CD4-positive, alpha-beta T cell (primary cell): ENCODE measurements at regions not wholly inside any gene's neighbourhood (a gene's known extent, or its start where the extent isn't known, plus 50 kb on each side); places are given as distances from the start of the nearest gene placed in this dataset.

Experiments
- ATAC-seq: fragments of 200-7000 bp; cut with Tn5 transposase; one replicate; pipeline ENCODE4 v1.10.0; 2022; ENCODE audit warnings: mild to moderate bottlenecking; ENCODE audit not compliant: poor library complexity
- CTCF ChIA-PET: fragments of 350-600 bp; sonication (Branson Sonifier 250); formaldehyde crosslinking; loops from one replicate; lab custom pipeline; 2021; ENCODE audit warnings: antibody characterized with exemption, inconsistent platforms; lab: Charles Lee
- POLR2A ChIA-PET: fragments of 350-600 bp; sonication (Branson Sonifier 250); formaldehyde crosslinking; loops from one replicate; lab custom pipeline; 2021; ENCODE audit warnings: antibody characterized with exemption, inconsistent platforms; lab: Charles Lee
- DNase-seq, 14 experiments: peaks; one replicate each; pipeline ENCODE4 v3.0.0-alpha.2; 2013 to 2020; ENCODE audit warnings: mixed read lengths in 2 of 14
- H3K27ac ChIP-seq, 2 donors: one replicate each; pipeline versions ENCODE4 v1.5.1 to v1.7.0; 2013; ENCODE audit warnings: low read length in 2 of 2, low read depth in 1 of 2, mild to moderate bottlenecking in 1 of 2
- H3K27me3 ChIP-seq, 2 experiments: 1 replicate in 1 of 2; 2 replicates in 1 of 2; pipeline versions ENCODE4 v1.6.1 to v1.7.0; 2013; ENCODE audit warnings: low read length in 2 of 2, control low read depth in 1 of 2, mild to moderate bottlenecking in 1 of 2, moderate library complexity in 1 of 2; ENCODE audit not compliant: insufficient read depth in 2 of 2, control insufficient read depth in 1 of 2
- H3K36me3 ChIP-seq: one replicate; pipeline ENCODE4 v1.6.1; 2013; ENCODE audit warnings: low read length, control low read depth; ENCODE audit not compliant: insufficient read depth
- H3K4me1 ChIP-seq: one replicate; pipeline ENCODE4 v1.6.1; 2013; ENCODE audit warnings: low read length, control low read depth; ENCODE audit not compliant: insufficient read depth
- H3K4me3 ChIP-seq: one replicate; pipeline ENCODE4 v1.5.1; 2013; ENCODE audit warnings: mild to moderate bottlenecking, low read length, moderate library complexity
- H3K9me3 ChIP-seq, 2 experiments: 1 replicate in 1 of 2; 2 replicates in 1 of 2; pipeline versions ENCODE4 v1.6.1 to v1.7.0; 2013; ENCODE audit warnings: low read length in 2 of 2, mild to moderate bottlenecking in 2 of 2, control low read depth in 1 of 2, moderate library complexity in 1 of 2; ENCODE audit not compliant: control insufficient read depth in 1 of 2, insufficient read depth in 1 of 2
- H3K27ac Mint-ChIP-seq: one replicate; pipeline ENCODE4 v1.8.0; 2020; ENCODE audit warnings: mixed read lengths
- H3K27me3 Mint-ChIP-seq: one replicate; pipeline ENCODE4 v1.8.0; 2021; ENCODE audit warnings: mixed read lengths
- H3K36me3 Mint-ChIP-seq: one replicate; pipeline ENCODE4 v1.8.0; 2021; ENCODE audit warnings: low read depth, mixed read lengths
- H3K4me1 Mint-ChIP-seq: one replicate; pipeline ENCODE4 v1.8.0; 2021; ENCODE audit warnings: low read depth, mixed read lengths
- H3K4me3 Mint-ChIP-seq: one replicate; pipeline ENCODE4 v1.8.0; 2020; ENCODE audit warnings: mild to moderate bottlenecking, mixed read lengths
- H3K9me3 Mint-ChIP-seq: one replicate; pipeline ENCODE4 v1.8.0; 2020; ENCODE audit warnings: mixed read lengths
- intact Hi-C, 2 experiments: fragments of 100-400 bp; cut with DNase I in 1 of 2; cut with micrococcal nuclease in 1 of 2; formaldehyde crosslinking; loops; one replicate each; pipeline versions ENCODE4 v1.15.1 to v1.9.0; 2023 to 2025; cut with DNase I, micrococcal nuclease
- TF ChIP-seq, protein P1 (sequence below): fragments of 200-600 bp; IDR thresholded peaks from one replicate; pipeline ENCODE4 v1.8.0; 2022; ENCODE audit warnings: antibody characterized with exemption, mild to moderate bottlenecking

GRCh38 chr5:159571501-159572244, 241.4 kb upstream of the IL12B start:
- no peaks in the 10 kb centered on the region for H3K4me1 ChIP-seq
- Mint-ChIP-seq H3K36me3 (no peaks in the 10 kb centered on the region), H3K27me3 (peaks cover 11% of the 10 kb centered on the region), H3K4me1 (no peaks in the 10 kb centered on the region), H3K9me3 (no peaks in the 10 kb centered on the region), H3K27ac (no peak overlapping the region), H3K4me3 (no peak overlapping the region)
- ChIA-PET POLR2A (no interaction called here), CTCF (no interaction called here)
- no peaks in the 10 kb centered on the region for H3K9me3 ChIP-seq
- DNase-seq (no peak), ATAC-seq (no peak)
- no peaks in the 10 kb centered on the region for H3K27me3 ChIP-seq
- TF ChIP-seq, protein P1, sequence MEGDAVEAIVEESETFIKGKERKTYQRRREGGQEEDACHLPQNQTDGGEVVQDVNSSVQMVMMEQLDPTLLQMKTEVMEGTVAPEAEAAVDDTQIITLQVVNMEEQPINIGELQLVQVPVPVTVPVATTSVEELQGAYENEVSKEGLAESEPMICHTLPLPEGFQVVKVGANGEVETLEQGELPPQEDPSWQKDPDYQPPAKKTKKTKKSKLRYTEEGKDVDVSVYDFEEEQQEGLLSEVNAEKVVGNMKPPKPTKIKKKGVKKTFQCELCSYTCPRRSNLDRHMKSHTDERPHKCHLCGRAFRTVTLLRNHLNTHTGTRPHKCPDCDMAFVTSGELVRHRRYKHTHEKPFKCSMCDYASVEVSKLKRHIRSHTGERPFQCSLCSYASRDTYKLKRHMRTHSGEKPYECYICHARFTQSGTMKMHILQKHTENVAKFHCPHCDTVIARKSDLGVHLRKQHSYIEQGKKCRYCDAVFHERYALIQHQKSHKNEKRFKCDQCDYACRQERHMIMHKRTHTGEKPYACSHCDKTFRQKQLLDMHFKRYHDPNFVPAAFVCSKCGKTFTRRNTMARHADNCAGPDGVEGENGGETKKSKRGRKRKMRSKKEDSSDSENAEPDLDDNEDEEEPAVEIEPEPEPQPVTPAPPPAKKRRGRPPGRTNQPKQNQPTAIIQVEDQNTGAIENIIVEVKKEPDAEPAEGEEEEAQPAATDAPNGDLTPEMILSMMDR = no peak
- no peak overlapping the region for H3K27ac ChIP-seq
- intact Hi-C loops = no loop called here
- H3K36me3 ChIP-seq = no peaks in the 10 kb centered on the region
- H3K4me3 ChIP-seq = no peak overlapping the region

DNA sequence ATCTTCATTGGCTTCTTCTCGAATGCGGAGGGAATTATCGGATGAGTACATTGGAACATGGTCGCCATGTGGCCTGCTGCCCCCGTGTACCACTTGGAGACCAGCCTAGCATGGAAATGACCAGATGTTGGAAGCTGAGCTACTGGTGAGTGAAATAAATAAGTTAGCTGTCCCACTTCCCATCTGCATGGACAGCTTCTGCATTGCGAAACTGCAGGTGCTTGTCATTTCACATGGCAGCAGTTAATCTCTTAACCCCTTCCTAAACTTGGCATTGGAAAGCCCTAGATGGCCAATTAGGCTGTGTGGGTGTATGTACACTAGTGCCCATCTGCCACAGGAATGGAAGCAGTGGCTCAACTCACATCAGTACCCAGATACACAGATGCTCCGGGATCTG, 246.6 kb upstream of the IL12B start:
- Mint-ChIP-seq H3K27me3 (peaks cover 15% of the 10 kb centered on the region), H3K27ac (no peak overlapping the region), H3K36me3 (no peaks in the 10 kb centered on the region), H3K4me3 (no peak overlapping the region), H3K4me1 (no peaks in the 10 kb centered on the region), H3K9me3 (no peaks in the 10 kb centered on the region)
- intact Hi-C loops = no loop called here
- POLR2A ChIA-PET = no interaction called here
- Histone ChIP-seq H3K36me3 (no peaks in the 10 kb centered on the region), H3K27ac (no peak overlapping the region), H3K4me3 (no peak overlapping the region), H3K4me1 (no peaks in the 10 kb centered on the region), H3K9me3 (no peaks in the 10 kb centered on the region), H3K27me3 (no peaks in the 10 kb centered on the region)
- ATAC-seq = no peak
- DNase-seq = no peak
- TF ChIP-seq, protein P1 = no peak
- CTCF ChIA-PET = no interaction called here

DNA sequence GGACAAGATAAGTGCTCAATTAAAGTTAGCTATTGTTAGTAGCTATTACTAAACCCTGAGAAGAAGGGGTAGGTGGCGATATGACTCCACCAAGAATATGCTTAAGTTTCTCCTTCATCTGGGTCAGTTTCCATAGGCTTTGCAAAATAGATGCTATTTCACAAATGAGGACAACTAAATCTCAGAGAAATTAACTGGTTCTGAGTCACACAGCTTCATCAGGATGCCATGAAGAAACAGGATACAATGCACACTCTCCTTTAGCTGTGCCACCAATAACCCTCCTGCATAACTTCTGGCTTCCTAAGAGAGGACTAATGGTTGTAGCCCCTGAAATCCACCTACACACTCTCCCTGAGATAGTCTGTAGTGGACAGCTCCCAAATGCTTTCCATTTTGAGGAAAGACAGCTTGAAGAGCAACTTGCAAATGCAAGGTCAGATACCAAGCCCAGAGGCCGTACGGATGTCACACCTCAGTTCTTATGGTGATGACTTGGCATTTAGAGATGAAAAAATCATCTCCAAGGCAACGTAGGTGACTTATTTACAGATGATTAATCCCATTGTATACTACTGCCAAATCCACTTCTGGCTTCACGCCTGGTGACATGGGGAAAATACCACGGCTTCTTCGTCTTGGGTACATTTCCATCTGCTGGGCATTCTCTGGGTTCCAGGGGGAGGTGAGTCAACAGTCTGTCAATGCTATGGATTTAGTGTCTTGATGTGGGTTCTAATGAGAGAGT, 251.4 kb upstream of the IL12B start:
- Mint-ChIP-seq H3K4me1 (no peaks in the 10 kb centered on the region), H3K27ac (no peak overlapping the region), H3K36me3 (no peaks in the 10 kb centered on the region), H3K4me3 (no peak overlapping the region), H3K9me3 (no peaks in the 10 kb centered on the region), H3K27me3 (peaks cover 4% of the 10 kb centered on the region)
- Histone ChIP-seq H3K27me3 (no peaks in the 10 kb centered on the region), H3K4me1 (no peaks in the 10 kb centered on the region), H3K9me3 (no peaks in the 10 kb centered on the region), H3K27ac (no peak overlapping the region), H3K4me3 (no peak overlapping the region), H3K36me3 (no peaks in the 10 kb centered on the region)
- POLR2A ChIA-PET = no interaction called here
- CTCF ChIA-PET = no interaction called here
- TF ChIP-seq, protein P1 = no peak
- intact Hi-C loops = no loop called here
- no peak for ATAC-seq
- DNase-seq = no peak
